ENCODE measurements at regions not wholly inside any gene's neighbourhood (a gene's known extent, or its start where the extent isn't known, plus 50 kb on each side); places are given as distances from the start of the nearest gene placed in this dataset.

GRCh38 chr6:14934844-14935243 is 311.0 kb upstream of the JARID2 start:
- TF ChIP-seq POLR2AphosphoS5 (IDR thresholded peaks at IDR 0.05; ENCODE audit: low read depth, low read length) = no peak
- TF ChIP-seq TCF7L2 (IDR thresholded peaks at IDR 0.05; ENCODE audit: low read depth, low read length) = no peak
- no peak for TF ChIP-seq CTCF (IDR thresholded peaks at IDR 0.05)
- TF ChIP-seq SIN3A (IDR thresholded peaks at IDR 0.05; ENCODE audit: borderline replicate concordance, insufficient read depth, low read depth, low read length) = no peak
- no peak for TF ChIP-seq REST (IDR thresholded peaks at IDR 0.05; ENCODE audit: insufficient read depth in 1 of 2, low read depth in 2 of 2, low read length in 1 of 2)
- no peaks in the 10 kb centered on the region for H3K27me3 ChIP-seq (ENCODE audit: control insufficient read depth, insufficient read depth, low read length)
- BruUV-seq (replicated peaks) = no TSS peak
- H3K9me3 ChIP-seq (ENCODE audit: control insufficient read depth, insufficient read depth, low read depth, low read length) = no peaks in the 10 kb centered on the region
- no peak overlapping the region for H3K27ac ChIP-seq (ENCODE audit: low read length)
- in situ Hi-C loops (cut with HindIII; ENCODE audit: low pct_unique_long_range_greater_than_20kb, low sequenced_read_pairs) = no loop called here
- POLR2A ChIA-PET = no interaction called here
- ATAC-seq (no peak), DNase-seq (ENCODE audit: low read depth, low spot score) (no peak)
- CTCF ChIA-PET = no interaction called here
- intact Hi-C loops (cut with micrococcal nuclease; ENCODE audit: unreplicated experiment) = no loop called here
- H3K4me1 ChIP-seq (ENCODE audit: control insufficient read depth, insufficient read depth, low read length) = no peaks in the 10 kb centered on the region
- H3K4me3 ChIP-seq (ENCODE audit: low read depth in 2 of 2, low read length in 2 of 2) = no peak overlapping the region
- H3K36me3 ChIP-seq (ENCODE audit: control insufficient read depth, insufficient read depth, low read length) = no peaks in the 10 kb centered on the region

- no peak for ATAC-seq
Observed at GRCh38 chr6:14936861-14937260, 309.0 kb upstream of the JARID2 start.

More at GRCh38 chr6:14936861-14937260, 309.0 kb upstream of the JARID2 start:
- no peak overlapping the region for H3K4me3 ChIP-seq (ENCODE audit: low read depth in 2 of 2, low read length in 2 of 2)
- BruUV-seq (replicated peaks) = no TSS peak
- no peak overlapping the region for H3K27ac ChIP-seq (ENCODE audit: low read length)
- no peaks in the 10 kb centered on the region for H3K4me1 ChIP-seq (ENCODE audit: control insufficient read depth, insufficient read depth, low read length)
- no peaks in the 10 kb centered on the region for H3K36me3 ChIP-seq (ENCODE audit: control insufficient read depth, insufficient read depth, low read length)
- DNase-seq (ENCODE audit: low read depth, low spot score) = no peak
- in situ Hi-C loops (cut with HindIII; ENCODE audit: low pct_unique_long_range_greater_than_20kb, low sequenced_read_pairs) (no loop called here), intact Hi-C loops (cut with micrococcal nuclease; ENCODE audit: unreplicated experiment) (no loop called here)
- TF ChIP-seq REST (IDR thresholded peaks at IDR 0.05; ENCODE audit: insufficient read depth in 1 of 2, low read depth in 2 of 2, low read length in 1 of 2) (no peak), SIN3A (IDR thresholded peaks at IDR 0.05; ENCODE audit: borderline replicate concordance, insufficient read depth, low read depth, low read length) (no peak), POLR2AphosphoS5 (IDR thresholded peaks at IDR 0.05; ENCODE audit: low read depth, low read length) (no peak), CTCF (IDR thresholded peaks at IDR 0.05) (no peak), TCF7L2 (IDR thresholded peaks at IDR 0.05; ENCODE audit: low read depth, low read length) (no peak)
- CTCF ChIA-PET = no interaction called here
- POLR2A ChIA-PET = no interaction called here
- no peaks in the 10 kb centered on the region for H3K27me3 ChIP-seq (ENCODE audit: control insufficient read depth, insufficient read depth, low read length)
- no peaks in the 10 kb centered on the region for H3K9me3 ChIP-seq (ENCODE audit: control insufficient read depth, insufficient read depth, low read depth, low read length)
